Loucy (cell line): ENCODE measurements at regions not wholly inside any gene's neighbourhood (a gene's known extent, or its start where the extent isn't known, plus 50 kb on each side); places are given as distances from the start of the nearest gene placed in this dataset.

Experiments used
- H2AFZ ChIP-seq: fragments of 200-600 bp; sonication (generic); 2 replicates; pipeline ENCODE4 v1.6.0; 2016; ENCODE audit warnings: antibody characterized with exemption, mild to moderate bottlenecking, low read length, moderate library complexity
- H3F3A ChIP-seq: fragments of 200-600 bp; 2 replicates; pipeline ENCODE4 v1.6.0; 2016; ENCODE audit warnings: antibody characterized with exemption, low read depth, mild to moderate bottlenecking
- H3K27me3 ChIP-seq: fragments of 200-600 bp; sonication (generic); 2 replicates; pipeline ENCODE4 v1.6.1; 2014; ENCODE audit warnings: low read length, mild to moderate bottlenecking; ENCODE audit not compliant: insufficient read depth, poor library complexity, severe bottlenecking
- H3K36me3 ChIP-seq: fragments of 200-600 bp; sonication (generic); 2 replicates; pipeline ENCODE4 v1.6.1; 2016; ENCODE audit warnings: low read length; ENCODE audit not compliant: insufficient read depth
- H3K4me1 ChIP-seq: fragments of 200-600 bp; sonication (generic); 2 replicates; pipeline ENCODE4 v1.5.1; 2014; ENCODE audit warnings: low read length, mild to moderate bottlenecking; ENCODE audit not compliant: insufficient read depth, poor library complexity, severe bottlenecking
- H3K4me2 ChIP-seq: fragments of 200-600 bp; sonication (generic); 2 replicates; pipeline ENCODE4 v1.6.0; 2014; ENCODE audit warnings: antibody characterized with exemption, low read length, low read depth, mild to moderate bottlenecking; ENCODE audit not compliant: poor library complexity, severe bottlenecking
- H3K4me3 ChIP-seq: fragments of 200-600 bp; sonication (generic); 2 replicates; pipeline ENCODE4 v1.5.1; 2014; ENCODE audit warnings: low read length, mild to moderate bottlenecking, mixed read lengths; ENCODE audit not compliant: poor library complexity, severe bottlenecking
- H3K79me2 ChIP-seq: fragments of 200-600 bp; sonication (generic); 2 replicates; pipeline ENCODE4 v1.6.1; 2014; ENCODE audit warnings: low read length; ENCODE audit not compliant: insufficient read depth
- H3K9ac ChIP-seq: fragments of 200-600 bp; sonication (generic); 2 replicates; pipeline ENCODE4 v1.6.0; 2014; ENCODE audit warnings: mild to moderate bottlenecking, low read depth, low read length, moderate library complexity; ENCODE audit not compliant: poor library complexity, severe bottlenecking
- H3K9me2 ChIP-seq: fragments of 200-600 bp; sonication (generic); replicated peaks from 2 replicates; pipeline ENCODE4 v1.6.1; 2016; ENCODE audit warnings: low read depth, low read length, mixed read lengths
- H3K9me3 ChIP-seq: fragments of 200-600 bp; sonication (generic); 2 replicates; pipeline ENCODE4 v1.6.1; 2014; ENCODE audit warnings: mild to moderate bottlenecking, antibody characterized with exemption, low read length, low read depth; ENCODE audit not compliant: insufficient read depth
- H4K20me1 ChIP-seq: fragments of 200-600 bp; sonication (generic); 2 replicates; pipeline ENCODE4 v1.6.0; 2014; ENCODE audit warnings: antibody characterized with exemption, low read length, mild to moderate bottlenecking; ENCODE audit not compliant: insufficient read depth, poor library complexity, severe bottlenecking
- EZH2phosphoT487 ChIP-seq: fragments of 200-600 bp; IDR thresholded peaks from 2 replicates; pipeline ENCODE4 v1.6.1; 2018; ENCODE audit warnings: antibody characterized with exemption, mild to moderate bottlenecking, moderate library complexity, borderline replicate concordance
- TF ChIP-seq, protein P1 (sequence below): fragments of 200-600 bp; sonication (generic); conservative IDR thresholded peaks from 2 replicates; pipeline ENCODE4 v1.5.1; 2014; ENCODE audit warnings: mild to moderate bottlenecking, antibody characterized with exemption, low read length

DNA sequence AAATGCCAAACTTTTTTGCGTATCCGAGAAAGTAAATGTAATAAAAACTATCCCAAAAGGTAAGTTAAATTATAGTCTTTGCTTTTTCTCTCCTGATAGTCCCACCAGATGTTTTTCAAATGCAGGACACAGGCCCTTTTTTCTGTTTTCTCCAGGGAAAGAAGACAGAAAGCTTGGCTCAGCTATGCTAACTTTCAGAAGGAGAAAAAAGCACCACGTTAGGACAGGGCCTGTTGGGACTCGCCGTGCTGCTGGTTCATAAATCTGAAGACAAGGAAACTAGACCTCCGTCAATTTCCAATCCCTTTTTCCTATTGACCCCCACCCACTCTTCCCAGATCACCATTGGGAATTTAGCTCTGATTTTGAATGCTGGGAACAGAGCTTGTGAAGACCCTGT lies 220.9 kb upstream of the SFRP2 start:
- no peak overlapping the region for H3K4me2 ChIP-seq
- TF ChIP-seq EZH2phosphoT487: no peak
- no peak overlapping the region for H3K9ac ChIP-seq
- no peaks in the 10 kb centered on the region for H3K4me1 ChIP-seq
- H4K20me1 ChIP-seq: no peaks in the 10 kb centered on the region
- H3K9me2 ChIP-seq: no peaks in the 10 kb centered on the region
- H3K27me3 ChIP-seq: no peaks in the 10 kb centered on the region
- no peaks in the 10 kb centered on the region for H3F3A ChIP-seq
- no peaks in the 10 kb centered on the region for H3K9me3 ChIP-seq
- H3K36me3 ChIP-seq: no peaks in the 10 kb centered on the region
- H3K79me2 ChIP-seq: no peaks in the 10 kb centered on the region
- no peak overlapping the region for H2AFZ ChIP-seq
- no peak overlapping the region for H3K4me3 ChIP-seq

DNA sequence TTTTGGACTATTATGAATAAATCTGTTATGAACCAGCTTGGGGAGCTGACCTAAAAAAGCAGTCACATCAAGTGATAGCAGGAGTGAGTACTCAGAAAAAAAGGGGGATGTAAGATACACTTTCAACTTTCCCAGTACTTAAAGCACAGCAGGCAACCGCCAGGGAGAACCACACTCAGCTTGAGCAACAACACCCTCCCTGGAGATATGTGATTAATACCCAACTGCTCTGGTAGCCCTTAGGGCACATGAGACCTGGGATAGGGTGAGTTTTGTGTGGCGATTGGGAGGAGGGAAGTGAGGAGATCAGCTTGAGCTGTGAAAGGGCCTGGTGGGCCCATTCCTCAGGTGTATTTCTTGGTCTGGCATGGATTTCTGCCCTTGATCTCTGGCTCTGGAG lies 220.3 kb upstream of the SFRP2 start:
- Histone ChIP-seq H3K27me3 (no peaks in the 10 kb centered on the region), H3K4me1 (no peaks in the 10 kb centered on the region), H3K36me3 (no peaks in the 10 kb centered on the region), H3F3A (no peaks in the 10 kb centered on the region), H3K9me2 (no peaks in the 10 kb centered on the region), H3K9ac (no peak overlapping the region), H3K4me2 (no peak overlapping the region), H3K9me3 (no peaks in the 10 kb centered on the region), H4K20me1 (no peaks in the 10 kb centered on the region), H2AFZ (no peak overlapping the region), H3K4me3 (no peak overlapping the region), H3K79me2 (no peaks in the 10 kb centered on the region)
- TF ChIP-seq, protein P1, sequence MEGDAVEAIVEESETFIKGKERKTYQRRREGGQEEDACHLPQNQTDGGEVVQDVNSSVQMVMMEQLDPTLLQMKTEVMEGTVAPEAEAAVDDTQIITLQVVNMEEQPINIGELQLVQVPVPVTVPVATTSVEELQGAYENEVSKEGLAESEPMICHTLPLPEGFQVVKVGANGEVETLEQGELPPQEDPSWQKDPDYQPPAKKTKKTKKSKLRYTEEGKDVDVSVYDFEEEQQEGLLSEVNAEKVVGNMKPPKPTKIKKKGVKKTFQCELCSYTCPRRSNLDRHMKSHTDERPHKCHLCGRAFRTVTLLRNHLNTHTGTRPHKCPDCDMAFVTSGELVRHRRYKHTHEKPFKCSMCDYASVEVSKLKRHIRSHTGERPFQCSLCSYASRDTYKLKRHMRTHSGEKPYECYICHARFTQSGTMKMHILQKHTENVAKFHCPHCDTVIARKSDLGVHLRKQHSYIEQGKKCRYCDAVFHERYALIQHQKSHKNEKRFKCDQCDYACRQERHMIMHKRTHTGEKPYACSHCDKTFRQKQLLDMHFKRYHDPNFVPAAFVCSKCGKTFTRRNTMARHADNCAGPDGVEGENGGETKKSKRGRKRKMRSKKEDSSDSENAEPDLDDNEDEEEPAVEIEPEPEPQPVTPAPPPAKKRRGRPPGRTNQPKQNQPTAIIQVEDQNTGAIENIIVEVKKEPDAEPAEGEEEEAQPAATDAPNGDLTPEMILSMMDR: no peak
- no peak for TF ChIP-seq EZH2phosphoT487

DNA sequence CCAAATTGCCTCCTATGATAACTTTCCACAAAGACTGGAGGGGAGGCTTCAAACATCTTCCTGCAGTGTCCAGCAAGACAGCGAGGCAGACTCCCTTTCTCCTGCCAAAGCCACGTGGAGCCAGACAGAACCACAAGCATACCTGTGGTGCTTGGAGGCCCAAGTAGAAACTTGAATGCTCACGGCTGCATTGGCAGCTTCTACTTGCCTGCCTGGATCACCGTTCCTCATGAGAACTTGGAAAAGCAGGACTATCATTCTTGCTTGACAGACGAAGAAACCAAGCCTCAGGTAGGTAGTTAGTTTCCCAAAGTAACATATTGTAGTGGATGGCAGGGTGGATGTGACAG lies 216.3 kb upstream of the SFRP2 start:
- Histone ChIP-seq H3K9me2 (no peaks in the 10 kb centered on the region), H3K4me1 (no peaks in the 10 kb centered on the region), H3K4me2 (no peak overlapping the region), H3K79me2 (no peaks in the 10 kb centered on the region), H3K9me3 (no peaks in the 10 kb centered on the region), H3K36me3 (no peaks in the 10 kb centered on the region), H3K27me3 (no peaks in the 10 kb centered on the region), H3F3A (no peaks in the 10 kb centered on the region), H2AFZ (no peak overlapping the region), H3K4me3 (no peak overlapping the region), H3K9ac (no peak overlapping the region), H4K20me1 (no peaks in the 10 kb centered on the region)
- TF ChIP-seq, protein P1: no peak
- TF ChIP-seq EZH2phosphoT487: no peak

DNA sequence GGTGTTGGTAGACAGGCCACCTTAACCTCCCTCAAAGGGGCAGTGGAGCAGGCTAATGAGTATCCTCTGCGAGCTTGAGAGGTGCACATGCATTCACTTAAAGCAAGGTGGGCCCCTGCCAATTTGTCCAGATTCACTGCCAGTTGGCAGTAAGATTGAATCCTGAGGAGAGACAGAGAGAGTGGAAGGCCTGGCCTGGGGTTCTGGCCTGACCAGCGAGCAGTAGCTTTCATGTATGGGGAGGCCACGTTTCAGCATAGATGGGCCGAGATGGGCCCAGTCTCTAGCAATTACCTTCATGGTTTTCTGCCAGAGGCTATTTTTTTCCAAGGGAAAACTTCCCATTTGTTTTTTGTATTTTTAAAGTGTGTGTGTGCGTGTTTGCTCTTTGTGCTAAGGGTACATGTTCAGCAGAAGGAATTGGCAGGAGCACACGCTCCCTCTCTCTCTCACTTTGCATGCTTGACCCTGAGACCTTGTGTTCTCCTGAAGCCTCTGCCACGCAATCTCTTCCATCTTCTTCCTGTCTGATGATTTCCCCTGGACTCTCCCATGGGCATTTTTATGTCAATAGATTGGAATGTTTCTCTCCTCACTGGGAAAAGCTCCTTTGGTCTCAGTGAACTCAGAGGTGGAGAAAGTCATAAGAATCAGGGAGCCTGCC lies 215.8 kb upstream of the SFRP2 start:
- H3K9me3 ChIP-seq: no peaks in the 10 kb centered on the region
- no peak overlapping the region for H3K9ac ChIP-seq
- no peaks in the 10 kb centered on the region for H3K27me3 ChIP-seq
- no peak for TF ChIP-seq EZH2phosphoT487
- TF ChIP-seq, protein P1: no peak
- no peaks in the 10 kb centered on the region for H3K4me1 ChIP-seq
- H3F3A ChIP-seq: no peaks in the 10 kb centered on the region
- H4K20me1 ChIP-seq: no peaks in the 10 kb centered on the region
- no peaks in the 10 kb centered on the region for H3K9me2 ChIP-seq
- H3K4me2 ChIP-seq: no peak overlapping the region
- H3K36me3 ChIP-seq: no peaks in the 10 kb centered on the region
- no peak overlapping the region for H3K4me3 ChIP-seq
- H3K79me2 ChIP-seq: no peaks in the 10 kb centered on the region
- no peak overlapping the region for H2AFZ ChIP-seq
